Liver (tissue), 8 donors: ENCODE measurements at regions not wholly inside any gene's neighbourhood (a gene's known extent, or its start where the extent isn't known, plus 50 kb on each side); places are given as distances from the start of the nearest gene placed in this dataset.

Experiments
- DNase-seq: peaks from one replicate; pipeline ENCODE4 v3.0.0-alpha.2; 2017; ENCODE audit warnings: low spot score
- H3K27ac ChIP-seq, 2 donors: one replicate each; pipeline ENCODE4 v1.7.0; 2013; ENCODE audit warnings: inconsistent platforms in 2 of 2, low read length in 2 of 2, control low read depth in 1 of 2, low read depth in 1 of 2, mild to moderate bottlenecking in 1 of 2
- H3K27me3 ChIP-seq, 4 donors: one replicate each; pipeline versions ENCODE4 v1.6.1 to v1.7.0; 2013; ENCODE audit warnings: low read length in 3 of 4, inconsistent platforms in 1 of 4, mild to moderate bottlenecking in 1 of 4, moderate library complexity in 1 of 4; ENCODE audit not compliant: control insufficient read depth in 4 of 4, insufficient read depth in 4 of 4
- H3K36me3 ChIP-seq, 4 donors: one replicate each; pipeline versions ENCODE4 v1.6.1 to v1.7.0; 2013; ENCODE audit warnings: low read length in 3 of 4, mild to moderate bottlenecking in 3 of 4, low read depth in 1 of 4, moderate library complexity in 1 of 4; ENCODE audit not compliant: control insufficient read depth in 4 of 4, insufficient read depth in 3 of 4
- H3K4me1 ChIP-seq, 4 donors: one replicate each; pipeline versions ENCODE4 v1.6.1 to v1.7.0; 2013; ENCODE audit warnings: low read length in 3 of 4, mild to moderate bottlenecking in 3 of 4, moderate library complexity in 1 of 4; ENCODE audit not compliant: control insufficient read depth in 4 of 4, insufficient read depth in 4 of 4
- H3K4me3 ChIP-seq, 3 donors: one replicate each; pipeline versions ENCODE4 v1.6.1 to v1.7.0; 2013; ENCODE audit warnings: low read length in 3 of 3, control low read depth in 1 of 3, low read depth in 1 of 3, mild to moderate bottlenecking in 1 of 3
- H3K9ac ChIP-seq, 2 donors: one replicate each; pipeline ENCODE4 v1.7.0; 2013; ENCODE audit warnings: low read length in 2 of 2, mild to moderate bottlenecking in 2 of 2, moderate library complexity in 2 of 2, control low read depth in 1 of 2, low read depth in 1 of 2
- H3K9me3 ChIP-seq, 4 donors: one replicate each; pipeline versions ENCODE4 v1.6.1 to v1.7.0; 2013; ENCODE audit warnings: low read length in 3 of 4; ENCODE audit not compliant: control insufficient read depth in 4 of 4
- CTCF ChIP-seq: fragments of 150-350 bp; IDR thresholded peaks from 2 replicates; pipeline ENCODE4 v1.5.1; 2017; ENCODE audit warnings: improper control_type of control experiment, low read depth, low read length; ENCODE audit not compliant: missing input control
- EGR1 ChIP-seq, 2 donors: IDR thresholded peaks; 2 replicates each; pipeline ENCODE4 v1.6.1; 2016 to 2018; ENCODE audit warnings: antibody characterized with exemption in 2 of 2, low read depth in 2 of 2
- FOXA1 ChIP-seq: IDR thresholded peaks from 2 replicates; pipeline ENCODE4 v1.6.1; 2016; ENCODE audit warnings: antibody characterized with exemption
- FOXA2 ChIP-seq: IDR thresholded peaks from 2 replicates; pipeline ENCODE4 v1.6.1; 2016; ENCODE audit warnings: antibody characterized with exemption
- GABPA ChIP-seq, 2 donors: IDR thresholded peaks in 1 of 2; conservative IDR thresholded peaks in 1 of 2; 2 replicates each; pipeline ENCODE4 v1.6.1; 2016; ENCODE audit warnings: antibody characterized with exemption in 2 of 2, mild to moderate bottlenecking in 1 of 2, moderate library complexity in 1 of 2
- HNF4A ChIP-seq, 2 donors: conservative IDR thresholded peaks; 2 replicates each; pipeline ENCODE4 v1.6.1; 2016; ENCODE audit warnings: antibody characterized with exemption in 2 of 2, mild to moderate bottlenecking in 2 of 2
- HNF4G ChIP-seq: IDR thresholded peaks from 2 replicates; pipeline ENCODE4 v1.6.1; 2016; ENCODE audit warnings: antibody characterized with exemption
- JUND ChIP-seq, 2 donors: IDR thresholded peaks; 2 replicates each; pipeline ENCODE4 v1.6.1; 2016; ENCODE audit warnings: antibody characterized with exemption in 2 of 2
- MAX ChIP-seq: IDR thresholded peaks from 2 replicates; pipeline ENCODE4 v1.6.1; 2016; ENCODE audit warnings: antibody characterized with exemption
- NR2F2 ChIP-seq: IDR thresholded peaks from 2 replicates; pipeline ENCODE4 v1.6.1; 2016; ENCODE audit warnings: antibody characterized with exemption
- RAD21 ChIP-seq, 2 donors: IDR thresholded peaks; 2 replicates each; pipeline ENCODE4 v1.6.1; 2016; ENCODE audit warnings: antibody characterized with exemption in 2 of 2, mild to moderate bottlenecking in 2 of 2
- RXRA ChIP-seq, 2 donors: IDR thresholded peaks; 2 replicates each; pipeline ENCODE4 v1.6.1; 2017 to 2018; ENCODE audit warnings: antibody characterized with exemption in 2 of 2, mild to moderate bottlenecking in 1 of 2
- SP1 ChIP-seq: IDR thresholded peaks from 2 replicates; pipeline ENCODE4 v1.6.1; 2018; ENCODE audit warnings: antibody characterized with exemption, mild to moderate bottlenecking
- TAF1 ChIP-seq: conservative IDR thresholded peaks from 2 replicates; pipeline ENCODE4 v1.6.1; 2016; ENCODE audit warnings: antibody characterized with exemption, mild to moderate bottlenecking
- YY1 ChIP-seq: IDR thresholded peaks from 2 replicates; pipeline ENCODE4 v1.6.1; 2016; ENCODE audit warnings: antibody characterized with exemption, mild to moderate bottlenecking
- WGBS: extraction: QIAGEN DNeasy Blood & Tissue Kit; methylation state at CpG from one replicate; pipeline ENCODE4 v1.1.7; 2013; 5-methylcytosine and 5-hydroxymethylcytosine counted together
- TF ChIP-seq, protein P1 (sequence below): IDR thresholded peaks from 2 replicates; pipeline ENCODE4 v1.6.1; 2016; ENCODE audit warnings: antibody characterized with exemption
- TF ChIP-seq, protein P2 (sequence below): IDR thresholded peaks from 2 replicates; pipeline ENCODE4 v1.6.1; 2016; ENCODE audit warnings: antibody characterized with exemption
- TF ChIP-seq, protein P3 (sequence below): IDR thresholded peaks from 2 replicates; pipeline ENCODE4 v1.6.1; 2016; ENCODE audit warnings: antibody characterized with exemption, mild to moderate bottlenecking
- donor health status: healthy.
- donor health status: healthy.
- donor health status: healthy.
- donor health status: healthy.
- donor health status: healthy.

DNA sequence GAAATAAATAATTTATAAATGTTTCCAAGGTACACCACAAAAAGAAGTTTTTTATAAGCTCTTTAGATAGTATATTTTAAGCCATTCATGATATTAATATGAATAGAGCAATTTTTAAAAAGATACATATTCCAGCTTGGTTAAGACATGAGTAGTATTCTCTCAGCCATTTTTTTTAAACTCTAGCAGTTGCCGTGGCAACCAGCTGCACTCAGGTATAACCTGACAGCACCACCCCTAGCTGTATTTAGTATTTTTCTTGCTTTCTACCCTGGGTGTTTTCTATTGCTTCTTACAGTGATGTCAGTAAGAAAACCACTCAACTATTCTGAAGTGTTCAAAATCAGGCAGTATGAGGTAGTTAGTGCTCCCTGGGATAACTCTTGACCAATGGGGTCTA, 496.3 kb upstream of the CNTN3 start:
- WGBS: 64% methylated on average over 1 of the region's 1 CpG
- no peaks in the 10 kb centered on the region for H3K9me3 ChIP-seq
- no peak overlapping the region for H3K27ac ChIP-seq
- peaks cover 0 to 2% (median 0%) of the 10 kb centered on the region in 4 donors for H3K27me3 ChIP-seq
- no peaks in the 10 kb centered on the region for H3K36me3 ChIP-seq
- no peak for DNase-seq
- no peaks in the 10 kb centered on the region for H3K4me1 ChIP-seq
- H3K4me3 ChIP-seq: no peak overlapping the region
- TF ChIP-seq MAX: no peak
- no peak for TF ChIP-seq CTCF
- TF ChIP-seq RAD21 (IDR thresholded peaks at IDR 0.05): no peak
- TF ChIP-seq, protein P1, sequence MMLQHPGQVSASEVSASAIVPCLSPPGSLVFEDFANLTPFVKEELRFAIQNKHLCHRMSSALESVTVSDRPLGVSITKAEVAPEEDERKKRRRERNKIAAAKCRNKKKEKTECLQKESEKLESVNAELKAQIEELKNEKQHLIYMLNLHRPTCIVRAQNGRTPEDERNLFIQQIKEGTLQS: no peak
- TF ChIP-seq FOXA2: no peak
- no peak for TF ChIP-seq JUND (IDR thresholded peaks at IDR 0.05)
- TF ChIP-seq, protein P2, sequence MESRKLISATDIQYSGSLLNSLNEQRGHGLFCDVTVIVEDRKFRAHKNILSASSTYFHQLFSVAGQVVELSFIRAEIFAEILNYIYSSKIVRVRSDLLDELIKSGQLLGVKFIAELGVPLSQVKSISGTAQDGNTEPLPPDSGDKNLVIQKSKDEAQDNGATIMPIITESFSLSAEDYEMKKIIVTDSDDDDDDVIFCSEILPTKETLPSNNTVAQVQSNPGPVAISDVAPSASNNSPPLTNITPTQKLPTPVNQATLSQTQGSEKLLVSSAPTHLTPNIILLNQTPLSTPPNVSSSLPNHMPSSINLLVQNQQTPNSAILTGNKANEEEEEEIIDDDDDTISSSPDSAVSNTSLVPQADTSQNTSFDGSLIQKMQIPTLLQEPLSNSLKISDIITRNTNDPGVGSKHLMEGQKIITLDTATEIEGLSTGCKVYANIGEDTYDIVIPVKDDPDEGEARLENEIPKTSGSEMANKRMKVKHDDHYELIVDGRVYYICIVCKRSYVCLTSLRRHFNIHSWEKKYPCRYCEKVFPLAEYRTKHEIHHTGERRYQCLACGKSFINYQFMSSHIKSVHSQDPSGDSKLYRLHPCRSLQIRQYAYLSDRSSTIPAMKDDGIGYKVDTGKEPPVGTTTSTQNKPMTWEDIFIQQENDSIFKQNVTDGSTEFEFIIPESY: no peak
- TF ChIP-seq HNF4A (conservative IDR thresholded peaks at IDR 0.05): no peak
- TF ChIP-seq RXRA (IDR thresholded peaks at IDR 0.05): no peak
- no peak for TF ChIP-seq YY1
- TF ChIP-seq NR2F2: no peak
- TF ChIP-seq TAF1: no peak
- TF ChIP-seq HNF4G: no peak
- no peak for TF ChIP-seq SP1
- TF ChIP-seq GABPA (IDR thresholded peaks at IDR 0.05 in 1 of 2, conservative IDR thresholded peaks at IDR 0.05 in 1 of 2): no peak
- no peak for TF ChIP-seq EGR1 (IDR thresholded peaks at IDR 0.05; ENCODE audit: low read depth in 2 of 2)
- TF ChIP-seq FOXA1: no peak
- TF ChIP-seq, protein P3, sequence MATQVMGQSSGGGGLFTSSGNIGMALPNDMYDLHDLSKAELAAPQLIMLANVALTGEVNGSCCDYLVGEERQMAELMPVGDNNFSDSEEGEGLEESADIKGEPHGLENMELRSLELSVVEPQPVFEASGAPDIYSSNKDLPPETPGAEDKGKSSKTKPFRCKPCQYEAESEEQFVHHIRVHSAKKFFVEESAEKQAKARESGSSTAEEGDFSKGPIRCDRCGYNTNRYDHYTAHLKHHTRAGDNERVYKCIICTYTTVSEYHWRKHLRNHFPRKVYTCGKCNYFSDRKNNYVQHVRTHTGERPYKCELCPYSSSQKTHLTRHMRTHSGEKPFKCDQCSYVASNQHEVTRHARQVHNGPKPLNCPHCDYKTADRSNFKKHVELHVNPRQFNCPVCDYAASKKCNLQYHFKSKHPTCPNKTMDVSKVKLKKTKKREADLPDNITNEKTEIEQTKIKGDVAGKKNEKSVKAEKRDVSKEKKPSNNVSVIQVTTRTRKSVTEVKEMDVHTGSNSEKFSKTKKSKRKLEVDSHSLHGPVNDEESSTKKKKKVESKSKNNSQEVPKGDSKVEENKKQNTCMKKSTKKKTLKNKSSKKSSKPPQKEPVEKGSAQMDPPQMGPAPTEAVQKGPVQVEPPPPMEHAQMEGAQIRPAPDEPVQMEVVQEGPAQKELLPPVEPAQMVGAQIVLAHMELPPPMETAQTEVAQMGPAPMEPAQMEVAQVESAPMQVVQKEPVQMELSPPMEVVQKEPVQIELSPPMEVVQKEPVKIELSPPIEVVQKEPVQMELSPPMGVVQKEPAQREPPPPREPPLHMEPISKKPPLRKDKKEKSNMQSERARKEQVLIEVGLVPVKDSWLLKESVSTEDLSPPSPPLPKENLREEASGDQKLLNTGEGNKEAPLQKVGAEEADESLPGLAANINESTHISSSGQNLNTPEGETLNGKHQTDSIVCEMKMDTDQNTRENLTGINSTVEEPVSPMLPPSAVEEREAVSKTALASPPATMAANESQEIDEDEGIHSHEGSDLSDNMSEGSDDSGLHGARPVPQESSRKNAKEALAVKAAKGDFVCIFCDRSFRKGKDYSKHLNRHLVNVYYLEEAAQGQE: no peak
- H3K9ac ChIP-seq: no peak overlapping the region
